Fibroblast of pulmonary artery (primary cell): ENCODE measurements at regions not wholly inside any gene's neighbourhood (a gene's known extent, or its start where the extent isn't known, plus 50 kb on each side); places are given as distances from the start of the nearest gene placed in this dataset.

Experiments used
- DNase-seq: peaks from one replicate; pipeline ENCODE4 v3.0.0-alpha.2; 2010; ENCODE audit warnings: low read depth
- H3K4me3 ChIP-seq: replicated peaks from 2 replicates; pipeline ENCODE4 v1.5.1; 2011; ENCODE audit warnings: low read depth, mild to moderate bottlenecking, control low read depth, low read length, moderate library complexity
- TF ChIP-seq, protein P1 (sequence below): IDR thresholded peaks from 2 replicates; pipeline ENCODE4 v1.5.1; 2011; ENCODE audit warnings: mild to moderate bottlenecking, control low read depth, low read length, inconsistent platforms; ENCODE audit errors: missing control alignments

DNA sequence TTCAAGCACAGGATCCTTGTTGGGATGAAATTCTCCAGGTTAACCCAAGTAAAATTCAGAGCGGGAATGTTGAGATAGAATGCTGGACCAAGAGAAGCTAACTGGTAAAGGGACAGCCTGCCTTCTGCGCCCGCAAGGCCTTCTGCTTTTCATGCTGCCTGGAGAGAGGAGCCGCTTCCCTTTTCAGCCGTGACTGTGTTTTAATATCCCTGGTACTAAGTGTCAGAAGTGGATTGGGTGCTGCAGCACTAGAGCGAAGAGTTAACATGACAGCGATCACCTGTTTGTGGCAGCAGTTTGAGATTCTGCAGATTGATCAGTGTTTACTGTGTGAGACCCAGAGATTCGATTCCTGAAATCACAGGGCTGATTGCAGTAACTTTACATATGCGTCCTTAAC lies 197.4 kb upstream of the ZNF536 start:
- DNase-seq: no peak
- TF ChIP-seq, protein P1, sequence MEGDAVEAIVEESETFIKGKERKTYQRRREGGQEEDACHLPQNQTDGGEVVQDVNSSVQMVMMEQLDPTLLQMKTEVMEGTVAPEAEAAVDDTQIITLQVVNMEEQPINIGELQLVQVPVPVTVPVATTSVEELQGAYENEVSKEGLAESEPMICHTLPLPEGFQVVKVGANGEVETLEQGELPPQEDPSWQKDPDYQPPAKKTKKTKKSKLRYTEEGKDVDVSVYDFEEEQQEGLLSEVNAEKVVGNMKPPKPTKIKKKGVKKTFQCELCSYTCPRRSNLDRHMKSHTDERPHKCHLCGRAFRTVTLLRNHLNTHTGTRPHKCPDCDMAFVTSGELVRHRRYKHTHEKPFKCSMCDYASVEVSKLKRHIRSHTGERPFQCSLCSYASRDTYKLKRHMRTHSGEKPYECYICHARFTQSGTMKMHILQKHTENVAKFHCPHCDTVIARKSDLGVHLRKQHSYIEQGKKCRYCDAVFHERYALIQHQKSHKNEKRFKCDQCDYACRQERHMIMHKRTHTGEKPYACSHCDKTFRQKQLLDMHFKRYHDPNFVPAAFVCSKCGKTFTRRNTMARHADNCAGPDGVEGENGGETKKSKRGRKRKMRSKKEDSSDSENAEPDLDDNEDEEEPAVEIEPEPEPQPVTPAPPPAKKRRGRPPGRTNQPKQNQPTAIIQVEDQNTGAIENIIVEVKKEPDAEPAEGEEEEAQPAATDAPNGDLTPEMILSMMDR: no peak
- H3K4me3 ChIP-seq: no peak overlapping the region

DNA sequence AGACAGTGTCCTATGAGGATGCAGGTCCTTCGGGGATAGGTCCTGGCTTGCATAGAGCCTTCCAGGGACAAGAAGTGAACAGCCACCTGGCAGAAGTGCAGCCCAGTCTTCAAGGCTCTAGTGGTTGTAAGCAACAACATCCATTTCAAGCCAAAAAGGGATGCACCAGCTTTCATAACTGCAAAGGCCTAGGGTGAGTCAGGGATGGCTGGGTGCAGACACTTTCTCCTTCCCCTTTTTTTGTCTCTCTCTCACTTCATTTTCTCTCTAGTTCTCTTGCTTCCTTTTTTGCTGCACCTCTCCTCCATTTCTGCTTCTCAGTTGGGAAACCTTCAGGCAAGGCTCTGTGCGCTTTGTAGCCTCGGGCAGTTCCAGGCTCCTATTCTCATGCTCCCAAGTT lies 196.2 kb upstream of the ZNF536 start:
- H3K4me3 ChIP-seq: no peak overlapping the region
- no peak for DNase-seq
- TF ChIP-seq, protein P1: no peak

DNA sequence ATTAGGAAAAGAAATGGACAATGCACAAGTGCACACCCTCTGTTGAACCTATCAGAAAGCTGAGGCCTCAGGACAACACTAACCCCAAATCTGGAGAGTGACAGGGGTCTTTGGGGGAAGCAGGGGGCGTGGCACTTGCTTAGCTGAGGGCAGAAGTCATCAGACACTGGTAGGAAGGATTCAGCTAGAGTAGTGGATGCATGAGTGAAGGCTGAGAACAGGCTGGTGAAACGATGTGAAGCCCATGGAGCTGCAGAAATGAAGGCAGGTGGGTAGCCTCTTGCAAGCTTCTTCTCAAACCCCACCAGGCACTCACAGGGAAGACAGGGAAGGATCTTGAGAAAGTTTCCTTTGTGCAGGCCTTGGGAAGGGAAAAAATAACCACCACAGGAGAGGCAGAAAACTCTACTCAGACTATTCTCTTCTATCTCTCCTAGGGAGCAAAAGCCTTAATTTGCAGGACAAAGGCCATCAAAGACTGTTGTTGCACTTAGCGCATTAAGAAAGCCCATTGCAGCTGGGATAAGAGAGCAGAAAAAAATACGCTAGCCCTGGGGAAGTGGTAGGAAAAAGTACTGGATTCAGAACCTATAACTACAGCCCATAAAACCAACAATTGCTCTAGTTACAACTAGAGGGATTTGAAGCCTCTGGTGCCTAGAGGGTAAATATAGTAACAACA lies 193.3 kb upstream of the ZNF536 start:
- no peak for DNase-seq
- TF ChIP-seq, protein P1: no peak
- no peak overlapping the region for H3K4me3 ChIP-seq

DNA sequence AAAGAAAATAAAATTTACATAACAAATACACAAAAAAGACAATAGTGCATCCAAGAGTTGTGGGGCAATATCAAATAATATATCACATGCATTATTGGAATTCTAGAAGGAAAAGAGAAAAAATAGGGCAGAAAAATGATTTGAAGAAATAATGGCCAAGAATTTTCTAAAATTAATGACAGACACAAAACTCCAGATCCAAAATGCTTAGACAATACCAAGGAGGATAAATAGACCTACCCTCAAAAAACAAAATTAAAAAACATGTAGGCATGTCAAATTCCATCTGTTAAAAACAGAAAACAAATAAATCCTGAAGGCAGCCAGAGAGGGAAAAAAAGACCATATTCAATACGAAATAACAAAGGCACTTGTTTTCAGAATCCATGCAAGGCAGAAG lies 191.5 kb upstream of the ZNF536 start:
- TF ChIP-seq, protein P1: no peak
- H3K4me3 ChIP-seq: no peak overlapping the region
- no peak for DNase-seq

GRCh38 chr19:30183807-30184490 lies 188.2 kb upstream of the ZNF536 start:
- TF ChIP-seq, protein P1: no peak
- no peak overlapping the region for H3K4me3 ChIP-seq
- DNase-seq: no peak

DNA sequence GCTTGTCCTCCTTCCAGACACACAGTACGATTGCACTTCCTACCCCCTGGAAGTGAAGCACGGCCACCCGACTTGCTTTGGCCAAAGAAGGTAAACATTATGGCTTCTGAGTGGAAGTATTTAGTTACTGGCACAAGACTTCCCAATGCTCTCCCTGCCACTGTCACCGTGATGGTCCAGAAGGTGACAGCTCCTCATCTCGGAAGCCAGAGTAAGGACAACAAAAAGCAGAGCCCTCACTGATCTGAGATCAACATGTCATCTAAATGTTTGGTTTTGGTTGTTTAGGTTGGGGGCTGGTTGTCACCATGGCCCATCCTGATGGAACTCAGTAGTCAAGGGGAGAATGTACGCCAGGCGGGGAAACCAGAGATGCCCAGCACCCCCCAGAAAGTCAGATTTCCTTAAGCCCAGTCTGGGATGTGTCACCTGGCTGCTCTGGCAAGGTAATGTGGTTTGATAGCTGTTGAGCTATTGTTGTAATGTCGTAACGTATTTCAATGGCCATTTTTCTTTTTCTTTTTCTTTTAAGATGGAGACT lies 170.1 kb upstream of the ZNF536 start:
- H3K4me3 ChIP-seq: no peak overlapping the region
- DNase-seq: no peak
- TF ChIP-seq, protein P1: no peak
